ENCODE measurements at regions not wholly inside any gene's neighbourhood (a gene's known extent, or its start where the extent isn't known, plus 50 kb on each side); places are given as distances from the start of the nearest gene placed in this dataset.

DNA sequence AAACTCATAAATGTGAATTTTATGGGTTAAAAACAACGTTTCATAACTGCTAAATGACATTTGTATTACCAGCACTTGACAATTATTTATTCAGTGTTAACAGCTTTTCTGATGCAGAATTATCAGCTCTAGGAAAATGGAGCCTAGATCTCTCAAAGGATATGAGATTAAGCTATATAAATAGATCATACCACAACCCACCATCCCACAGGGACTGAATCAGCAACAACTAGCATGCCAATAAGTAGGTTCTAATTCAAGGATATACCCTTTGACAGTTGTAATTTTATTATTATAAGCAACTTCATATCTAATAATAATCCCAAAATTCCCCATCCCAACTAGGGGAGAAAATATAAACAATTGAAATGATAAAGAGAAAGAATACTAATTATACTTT lies 275.4 kb upstream of the RGS18 start:
- Histone ChIP-seq H2BK15ac (ENCODE audit: low read depth, low read length) (no peak overlapping the region), H3K4ac (ENCODE audit: low read depth, low read length) (no peak overlapping the region), H3K79me1 (ENCODE audit: insufficient read depth, low read depth, low read length, poor library complexity, severe bottlenecking) (no peaks in the 10 kb centered on the region), H3K18ac (ENCODE audit: insufficient read length, low read depth, low read length) (no peak overlapping the region), H2AFZ (ENCODE audit: low read length) (no peak overlapping the region), H4K91ac (ENCODE audit: insufficient read length, low read depth, low read length) (no peak overlapping the region), H2BK12ac (ENCODE audit: insufficient read length, low read depth, low read length) (no peak overlapping the region), H3K27me3 (ENCODE audit: insufficient read depth, low read length) (no peaks in the 10 kb centered on the region), H3K27ac (ENCODE audit: insufficient read length, low read depth, low read length) (no peak overlapping the region), H3K9ac (ENCODE audit: extremely low read depth, insufficient read length, low read length) (no peak overlapping the region), H3K4me2 (ENCODE audit: insufficient read depth, insufficient read length, low read length) (no peak overlapping the region), H3K56ac (ENCODE audit: insufficient read length, low read depth, low read length) (no peak overlapping the region), H3K14ac (ENCODE audit: insufficient read depth, low read length) (no peak overlapping the region), H3K9me3 (ENCODE audit: control insufficient read depth, low read depth, low read length) (no peaks in the 10 kb centered on the region), H4K5ac (ENCODE audit: insufficient read length, low read depth, low read length) (no peak overlapping the region), H2BK20ac (ENCODE audit: low read depth, low read length, poor library complexity, severe bottlenecking) (no peak overlapping the region), H3K23ac (ENCODE audit: insufficient read length, low read depth, low read length) (no peak overlapping the region), H3K79me2 (ENCODE audit: insufficient read depth, low read length) (no peaks in the 10 kb centered on the region), H2BK5ac (ENCODE audit: insufficient read length, low read length) (no peak overlapping the region), H3K4me1 (ENCODE audit: insufficient read depth, low read length) (no peaks in the 10 kb centered on the region), H4K20me1 (ENCODE audit: control insufficient read depth, insufficient read depth, insufficient read length) (no peaks in the 10 kb centered on the region), H2BK120ac (ENCODE audit: low read depth, low read length, poor library complexity, severe bottlenecking) (no peak overlapping the region), H2AK5ac (ENCODE audit: insufficient read length, low read length) (no peak overlapping the region), H4K8ac (replicated peaks; ENCODE audit: insufficient read length, low read depth, low read length) (no peak overlapping the region), H3T11ph (ENCODE audit: low read length) (no peak overlapping the region), H3K23me2 (ENCODE audit: insufficient read length, low read depth, low read length, poor library complexity, severe bottlenecking) (no peaks in the 10 kb centered on the region)
- Mint-ChIP-seq H3K36me3 (ENCODE audit: insufficient read depth in 1 of 3, low read depth in 3 of 3) (no peaks in the 10 kb centered on the region), H3K27ac (no peak overlapping the region), H3K27me3 (ENCODE audit: low read depth) (no peaks in the 10 kb centered on the region), H3K9me3 (no peaks in the 10 kb centered on the region), H3K4me1 (no peaks in the 10 kb centered on the region), H3K4me3 (no peak overlapping the region)
- no peak for DNase-seq
- TF ChIP-seq, protein P1, sequence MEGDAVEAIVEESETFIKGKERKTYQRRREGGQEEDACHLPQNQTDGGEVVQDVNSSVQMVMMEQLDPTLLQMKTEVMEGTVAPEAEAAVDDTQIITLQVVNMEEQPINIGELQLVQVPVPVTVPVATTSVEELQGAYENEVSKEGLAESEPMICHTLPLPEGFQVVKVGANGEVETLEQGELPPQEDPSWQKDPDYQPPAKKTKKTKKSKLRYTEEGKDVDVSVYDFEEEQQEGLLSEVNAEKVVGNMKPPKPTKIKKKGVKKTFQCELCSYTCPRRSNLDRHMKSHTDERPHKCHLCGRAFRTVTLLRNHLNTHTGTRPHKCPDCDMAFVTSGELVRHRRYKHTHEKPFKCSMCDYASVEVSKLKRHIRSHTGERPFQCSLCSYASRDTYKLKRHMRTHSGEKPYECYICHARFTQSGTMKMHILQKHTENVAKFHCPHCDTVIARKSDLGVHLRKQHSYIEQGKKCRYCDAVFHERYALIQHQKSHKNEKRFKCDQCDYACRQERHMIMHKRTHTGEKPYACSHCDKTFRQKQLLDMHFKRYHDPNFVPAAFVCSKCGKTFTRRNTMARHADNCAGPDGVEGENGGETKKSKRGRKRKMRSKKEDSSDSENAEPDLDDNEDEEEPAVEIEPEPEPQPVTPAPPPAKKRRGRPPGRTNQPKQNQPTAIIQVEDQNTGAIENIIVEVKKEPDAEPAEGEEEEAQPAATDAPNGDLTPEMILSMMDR (conservative IDR thresholded peaks at IDR 0.05) = no peak
- no CpG with 5 or more reads among the region's 1 CpG for WGBS (ENCODE audit: extremely low coverage, insufficient read length, low lambda C conversion rate)
